K562 (cell line): ENCODE measurements at regions not wholly inside any gene's neighbourhood (a gene's known extent, or its start where the extent isn't known, plus 50 kb on each side); places are given as distances from the start of the nearest gene placed in this dataset.
A peak's percentile ranks its signal among the peaks of the same experiment; 100 is the strongest.

Source experiments
- ARNT ChIP-seq, 2 experiments: fragments of 450-650 bp; IDR thresholded peaks; 2 replicates each; pipeline ENCODE4 v1.6.1; 2016; ENCODE audit warnings: mild to moderate bottlenecking in 1 of 2
- CTBP1 ChIP-seq: fragments of 450-650 bp; IDR thresholded peaks from 2 replicates; pipeline ENCODE4 v1.6.1; 2016; ENCODE audit warnings: borderline replicate concordance
- FOXA1 ChIP-seq: fragments of 450-650 bp; IDR thresholded peaks from 2 replicates; pipeline ENCODE4 v1.6.1; 2016; ENCODE audit warnings: mild to moderate bottlenecking, borderline replicate concordance
- GATAD2A ChIP-seq: fragments of 450-650 bp; IDR thresholded peaks from 2 replicates; pipeline ENCODE4 v1.6.1; 2017
- HDAC3 ChIP-seq: fragments of 450-650 bp; IDR thresholded peaks from 2 replicates; pipeline ENCODE4 v1.6.1; 2018; ENCODE audit warnings: borderline replicate concordance, mild to moderate bottlenecking, moderate library complexity; ENCODE audit not compliant: partially characterized antibody
- KLF13 ChIP-seq: fragments of 450-650 bp; IDR thresholded peaks from 2 replicates; pipeline ENCODE4 v1.6.1; 2016; ENCODE audit warnings: missing genetic modification characterization, low read depth, mild to moderate bottlenecking, missing compliant biosample characterization, moderate library complexity, borderline replicate concordance
- MAZ ChIP-seq, 2 experiments: fragments of 450-650 bp in 1 of 2; sonication (generic) in 1 of 2; formaldehyde crosslinking; IDR thresholded peaks in 1 of 2; conservative IDR thresholded peaks in 1 of 2; 2 replicates each; pipeline versions ENCODE4 v1.4.0 to v1.5.0; 2020; ENCODE audit warnings: mild to moderate bottlenecking in 1 of 2, missing genetic modification reagents in 1 of 2
- MECOM ChIP-seq: fragments of 250-450 bp; sonication (Bioruptor Pico); IDR thresholded peaks from 2 replicates; pipeline ENCODE4 v1.8.0; 2022; ENCODE audit warnings: inconsistent platforms
- MEF2D ChIP-seq: conservative IDR thresholded peaks from 2 replicates; pipeline ENCODE4 v1.6.1; 2016; ENCODE audit warnings: low read depth, missing genetic modification characterization, missing compliant biosample characterization
- MTA1 ChIP-seq: fragments of 450-650 bp; IDR thresholded peaks from 2 replicates; pipeline ENCODE4 v1.6.1; 2017; ENCODE audit warnings: borderline replicate concordance
- MYC ChIP-seq, 2 experiments: fragments of 250-450 bp in 1 of 2; sonication (Bioruptor Pico) in 1 of 2; IDR thresholded peaks; 2 replicates each; pipeline versions ENCODE4 v1.5.1 to v1.6.1; 2012 to 2021; ENCODE audit warnings: low read depth in 2 of 2, borderline replicate concordance in 1 of 2, improper control_type of control experiment in 1 of 2, low read length in 1 of 2, mild to moderate bottlenecking in 1 of 2, moderate library complexity in 1 of 2
- NBN ChIP-seq: fragments of 450-650 bp; IDR thresholded peaks from 2 replicates; pipeline ENCODE4 v1.6.1; 2016; ENCODE audit warnings: low read depth, mild to moderate bottlenecking
- NCOR1 ChIP-seq: fragments of 450-650 bp; IDR thresholded peaks from 2 replicates; pipeline ENCODE4 v1.6.1; 2016; ENCODE audit warnings: mild to moderate bottlenecking, moderate library complexity
- NR2C2 ChIP-seq, 2 experiments: fragments of 200-800 bp in 1 of 2; sonication (Bioruptor generic) in 1 of 2; sonication (generic) in 1 of 2; formaldehyde crosslinking in 1 of 2; IDR thresholded peaks; 2 replicates each; pipeline versions ENCODE4 v1.6.1 to v1.8.0; 2016 to 2022; ENCODE audit warnings: mild to moderate bottlenecking in 1 of 2, missing compliant biosample characterization in 1 of 2, missing genetic modification characterization in 1 of 2, missing genetic modification reagents in 1 of 2
- RAD21 ChIP-seq, 2 experiments: fragments of 250-450 bp in 1 of 2; fragments of 450-650 bp in 1 of 2; sonication (Bioruptor Pico) in 1 of 2; formaldehyde crosslinking in 1 of 2; IDR thresholded peaks in 1 of 2; conservative IDR thresholded peaks in 1 of 2; 2 replicates each; pipeline versions ENCODE4 v1.4.0 to v1.8.0; 2020 to 2022; ENCODE audit warnings: mild to moderate bottlenecking in 2 of 2, moderate library complexity in 1 of 2
- RCOR1 ChIP-seq, 2 experiments: IDR thresholded peaks; 2 replicates each; pipeline ENCODE4 v1.6.1; 2012; ENCODE audit warnings: low read depth in 2 of 2, low read length in 2 of 2, borderline replicate concordance in 1 of 2, improper control_type of control experiment in 1 of 2
- RNF2 ChIP-seq: sonication (generic); IDR thresholded peaks from 2 replicates; pipeline ENCODE4 v1.6.1; 2016
- TBL1XR1 ChIP-seq, 2 experiments: IDR thresholded peaks; 2 replicates each; pipeline ENCODE4 v1.6.1; 2012; ENCODE audit warnings: improper control_type of control experiment in 2 of 2, low read length in 2 of 2, mild to moderate bottlenecking in 1 of 2
- TEAD1 ChIP-seq, 2 experiments: fragments of 450-650 bp in 1 of 2; sonication (generic) in 1 of 2; formaldehyde crosslinking; IDR thresholded peaks; 2 replicates each; pipeline versions ENCODE4 v1.4.0 to v1.8.0; 2020 to 2022; ENCODE audit warnings: mild to moderate bottlenecking in 2 of 2, missing genetic modification reagents in 1 of 2
- ZNF175 ChIP-seq: fragments of 200-800 bp; sonication (Bioruptor generic); IDR thresholded peaks from 2 replicates; pipeline ENCODE4 v1.6.1; 2016; ENCODE audit warnings: low read depth, mild to moderate bottlenecking, missing genetic modification characterization, missing compliant biosample characterization
- ZNF282 ChIP-seq: sonication (generic); formaldehyde crosslinking; IDR thresholded peaks from 2 replicates; pipeline ENCODE4 v1.8.1; 2023; ENCODE audit warnings: missing genetic modification reagents
- ZNF431 ChIP-seq: sonication (generic); formaldehyde crosslinking; IDR thresholded peaks from 2 replicates; pipeline ENCODE4 v1.8.0; 2022; ENCODE audit warnings: mild to moderate bottlenecking, missing genetic modification reagents
- TF ChIP-seq, protein P1 (sequence below): sonication (generic); formaldehyde crosslinking; IDR thresholded peaks from 2 replicates; pipeline ENCODE4 v1.8.1; 2023; ENCODE audit warnings: missing genetic modification reagents, mild to moderate bottlenecking, borderline replicate concordance

DNA sequence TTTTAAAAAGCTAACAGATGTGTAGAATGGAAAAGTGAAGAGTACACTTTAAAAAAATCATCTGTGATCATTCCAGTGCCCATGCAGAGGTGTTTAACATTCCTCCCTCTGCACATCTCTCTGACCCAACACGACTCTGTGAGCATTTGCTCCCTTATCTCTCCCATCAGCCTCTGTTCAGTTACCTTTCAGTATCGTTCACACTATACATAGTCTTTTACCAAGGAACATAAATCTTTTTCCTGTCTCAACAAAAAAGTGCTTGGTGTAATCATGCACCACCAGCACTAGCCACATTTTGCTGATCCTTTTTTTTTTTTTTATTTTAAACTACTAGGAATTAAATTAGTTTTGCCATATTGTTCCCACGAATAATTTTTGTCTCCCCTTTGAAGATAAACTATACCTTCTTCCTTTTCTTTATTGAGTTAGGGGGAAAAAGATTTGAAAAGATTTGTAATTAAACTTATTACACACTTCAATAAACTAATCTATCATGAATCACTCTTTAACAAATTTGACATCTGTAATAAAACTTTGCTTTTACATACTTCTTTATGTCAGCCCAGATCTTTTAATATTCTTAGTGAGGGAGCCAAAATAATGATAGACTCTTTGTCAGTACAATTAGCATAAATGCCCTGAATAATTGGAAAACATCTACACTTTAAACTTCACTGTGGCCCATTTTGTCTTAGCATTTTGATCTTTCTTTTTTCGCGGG is 489.8 kb upstream of the FANCL start (continued):
- peak in 1 of 2 experiments; percentile 87; a peak in 1 of 4 replicates for TF ChIP-seq TBL1XR1 (IDR thresholded peaks at IDR 0.05; ENCODE audit: low read length in 2 of 2)
- peak; percentile 4; the same call in 1 of the 2 replicates for TF ChIP-seq ZNF175 (CRISPR knock-in tag)
- TF ChIP-seq MYC (IDR thresholded peaks at IDR 0.05; ENCODE audit: low read depth, low read length): peak; percentile 69
- no peak for TF ChIP-seq MYC (CRISPR knock-in tag; IDR thresholded peaks at IDR 0.05; ENCODE audit: borderline replicate concordance, low read depth)
- TF ChIP-seq ZNF431 (CRISPR knock-in tag): no peak
- no peak for TF ChIP-seq KLF13 (tag)
- TF ChIP-seq, protein P1, sequence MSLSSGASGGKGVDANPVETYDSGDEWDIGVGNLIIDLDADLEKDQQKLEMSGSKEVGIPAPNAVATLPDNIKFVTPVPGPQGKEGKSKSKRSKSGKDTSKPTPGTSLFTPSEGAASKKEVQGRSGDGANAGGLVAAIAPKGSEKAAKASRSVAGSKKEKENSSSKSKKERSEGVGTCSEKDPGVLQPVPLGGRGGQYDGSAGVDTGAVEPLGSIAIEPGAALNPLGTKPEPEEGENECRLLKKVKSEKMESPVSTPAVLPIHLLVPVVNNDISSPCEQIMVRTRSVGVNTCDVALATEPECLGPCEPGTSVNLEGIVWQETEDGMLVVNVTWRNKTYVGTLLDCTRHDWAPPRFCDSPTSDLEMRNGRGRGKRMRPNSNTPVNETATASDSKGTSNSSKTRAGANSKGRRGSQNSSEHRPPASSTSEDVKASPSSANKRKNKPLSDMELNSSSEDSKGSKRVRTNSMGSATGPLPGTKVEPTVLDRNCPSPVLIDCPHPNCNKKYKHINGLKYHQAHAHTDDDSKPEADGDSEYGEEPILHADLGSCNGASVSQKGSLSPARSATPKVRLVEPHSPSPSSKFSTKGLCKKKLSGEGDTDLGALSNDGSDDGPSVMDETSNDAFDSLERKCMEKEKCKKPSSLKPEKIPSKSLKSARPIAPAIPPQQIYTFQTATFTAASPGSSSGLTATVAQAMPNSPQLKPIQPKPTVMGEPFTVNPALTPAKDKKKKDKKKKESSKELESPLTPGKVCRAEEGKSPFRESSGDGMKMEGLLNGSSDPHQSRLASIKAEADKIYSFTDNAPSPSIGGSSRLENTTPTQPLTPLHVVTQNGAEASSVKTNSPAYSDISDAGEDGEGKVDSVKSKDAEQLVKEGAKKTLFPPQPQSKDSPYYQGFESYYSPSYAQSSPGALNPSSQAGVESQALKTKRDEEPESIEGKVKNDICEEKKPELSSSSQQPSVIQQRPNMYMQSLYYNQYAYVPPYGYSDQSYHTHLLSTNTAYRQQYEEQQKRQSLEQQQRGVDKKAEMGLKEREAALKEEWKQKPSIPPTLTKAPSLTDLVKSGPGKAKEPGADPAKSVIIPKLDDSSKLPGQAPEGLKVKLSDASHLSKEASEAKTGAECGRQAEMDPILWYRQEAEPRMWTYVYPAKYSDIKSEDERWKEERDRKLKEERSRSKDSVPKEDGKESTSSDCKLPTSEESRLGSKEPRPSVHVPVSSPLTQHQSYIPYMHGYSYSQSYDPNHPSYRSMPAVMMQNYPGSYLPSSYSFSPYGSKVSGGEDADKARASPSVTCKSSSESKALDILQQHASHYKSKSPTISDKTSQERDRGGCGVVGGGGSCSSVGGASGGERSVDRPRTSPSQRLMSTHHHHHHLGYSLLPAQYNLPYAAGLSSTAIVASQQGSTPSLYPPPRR (CRISPR knock-in tag): no peak
- TF ChIP-seq CTBP1: peak; percentile 92
- TF ChIP-seq MECOM: peak; percentile 72
- TF ChIP-seq NR2C2 (CRISPR knock-in tag; IDR thresholded peaks at IDR 0.05): no peak
- TF ChIP-seq NR2C2 (tag; IDR thresholded peaks at IDR 0.05): peak; percentile 10; the same call in 1 of the 2 replicates
- TF ChIP-seq RNF2: peak; percentile 97
- TF ChIP-seq RCOR1 (IDR thresholded peaks at IDR 0.05; ENCODE audit: borderline replicate concordance in 1 of 2, low read depth in 2 of 2, low read length in 2 of 2): peak in 1 of 2 experiments; percentile 96; a peak in 2 of 4 replicates
- peak in 1 of 2 experiments; percentile 36; a peak in 1 of 4 replicates for TF ChIP-seq MAZ (CRISPR knock-in tag; conservative IDR thresholded peaks at IDR 0.05 in 1 of 2, IDR thresholded peaks at IDR 0.05 in 1 of 2)
- TF ChIP-seq GATAD2A: peak; percentile 94; the same call in 1 of the 2 replicates
- peak in 1 of 2 experiments; percentile 64; a peak in 1 of 4 replicates for TF ChIP-seq TEAD1 (CRISPR knock-in tag; IDR thresholded peaks at IDR 0.05)
- no peak for TF ChIP-seq FOXA1
- TF ChIP-seq RAD21 (CRISPR knock-in tag; conservative IDR thresholded peaks at IDR 0.05 in 1 of 2, IDR thresholded peaks at IDR 0.05 in 1 of 2): 0 out of 4 replicates have a peak, but pooled peaks of 1 of the 2 experiments have one; percentile 10
- TF ChIP-seq NCOR1: peak; percentile 85
- peak; percentile 64 for TF ChIP-seq HDAC3
- peak; percentile 64 for TF ChIP-seq NBN
- peak; percentile 46 to 72; a peak in 2 of 4 replicates for TF ChIP-seq ARNT (IDR thresholded peaks at IDR 0.05)
- peak; percentile 89 for TF ChIP-seq MTA1
- TF ChIP-seq MEF2D (tag): peak; percentile 84
- TF ChIP-seq ZNF282 (CRISPR knock-in tag): no peak
